H1 (cell line): ENCODE measurements at regions not wholly inside any gene's neighbourhood (a gene's known extent, or its start where the extent isn't known, plus 50 kb on each side); places are given as distances from the start of the nearest gene placed in this dataset.

Source experiments
- CTCF ChIA-PET: fragments of 300-600 bp; sonication (Branson Sonifier 250); formaldehyde crosslinking; loops from one replicate; lab custom pipeline; 2021; ENCODE audit not compliant: partially characterized antibody; lab: Charles Lee
- POLR2A ChIA-PET: fragments of 300-600 bp; sonication (Branson Sonifier 250); formaldehyde crosslinking; loops from one replicate; lab custom pipeline; 2021; ENCODE audit warnings: inconsistent platforms; ENCODE audit not compliant: partially characterized antibody; lab: Charles Lee
- DNase-seq, 2 experiments: peaks; one replicate each; pipeline versions ENCODE4 v3.0.0 to v3.0.0-alpha.2; 2010 to 2022; ENCODE audit warnings: low spot score in 2 of 2, low read depth in 1 of 2, mixed read lengths in 1 of 2
- FAIRE-seq: peaks from 2 replicates; lab custom pipeline; 2011; peaks lifted over from hg19 to GRCh38; lab: Jason Lieb, UNC
- H2AFZ ChIP-seq: 2 replicates; pipeline ENCODE4 v1.8.1; 2012; ENCODE audit warnings: low read length, inconsistent platforms
- H2AK5ac ChIP-seq: 2 replicates; pipeline ENCODE4 v1.6.1; 2013; ENCODE audit warnings: low read depth, low read length
- H2BK120ac ChIP-seq: replicated peaks from 2 replicates; pipeline ENCODE3; 2013; ENCODE audit warnings: low read depth, low read length, inconsistent platforms
- H2BK12ac ChIP-seq: 2 replicates; pipeline ENCODE4 v1.6.1; 2013; ENCODE audit warnings: low read depth, low read length
- H2BK15ac ChIP-seq: 2 replicates; pipeline ENCODE4 v1.6.1; 2013; ENCODE audit warnings: low read length
- H2BK20ac ChIP-seq: 2 replicates; pipeline ENCODE4 v1.6.1; 2013; ENCODE audit warnings: low read length
- H2BK5ac ChIP-seq: 2 replicates; pipeline ENCODE4 v1.6.1; 2013; ENCODE audit warnings: low read depth, low read length
- H3K14ac ChIP-seq: 2 replicates; pipeline ENCODE4 v1.6.1; 2013; ENCODE audit warnings: inconsistent platforms; ENCODE audit not compliant: insufficient read length
- H3K18ac ChIP-seq: 2 replicates; pipeline ENCODE4 v1.6.1; 2013; ENCODE audit warnings: low read length; ENCODE audit errors: extremely low read depth
- H3K23ac ChIP-seq: 2 replicates; pipeline ENCODE4 v1.6.1; 2013; ENCODE audit warnings: inconsistent platforms; ENCODE audit not compliant: insufficient read length
- H3K23me2 ChIP-seq: 2 replicates; pipeline ENCODE4 v1.6.1; 2013; ENCODE audit warnings: low read depth, low read length
- H3K27ac ChIP-seq: 2 replicates; pipeline ENCODE4 v1.6.1; 2011; ENCODE audit warnings: low read depth, low read length, inconsistent platforms
- H3K27me3 ChIP-seq, 4 experiments: replicated peaks in 1 of 4; 1 replicate in 1 of 4; 2 replicates in 3 of 4; pipeline versions ENCODE4 v1.6.1 to v1.8.1; 2011 to 2013; ENCODE audit warnings: low read length in 3 of 4, mild to moderate bottlenecking in 3 of 4, inconsistent platforms in 2 of 4, mixed read lengths in 2 of 4, moderate library complexity in 1 of 4; ENCODE audit not compliant: control insufficient read depth in 3 of 4, insufficient read depth in 3 of 4; ENCODE audit errors: extremely low read depth in 1 of 4
- H3K36me3 ChIP-seq, 4 experiments: 2 replicates each; pipeline versions ENCODE4 v1.6.1 to v1.8.1; 2011 to 2013; ENCODE audit warnings: mild to moderate bottlenecking in 4 of 4, low read length in 3 of 4, moderate library complexity in 2 of 4, control low read depth in 1 of 4, inconsistent platforms in 1 of 4; ENCODE audit not compliant: insufficient read depth in 4 of 4, control insufficient read depth in 2 of 4
- H3K4ac ChIP-seq: replicated peaks from 2 replicates; pipeline ENCODE3; 2013; ENCODE audit warnings: low read length, low read depth, mixed read lengths, inconsistent platforms; ENCODE audit not compliant: insufficient read length
- H3K4me1 ChIP-seq, 4 experiments: replicated peaks in 1 of 4; 1 replicate in 1 of 4; 2 replicates in 3 of 4; pipeline versions ENCODE4 v1.6.1 to v1.8.1; 2011 to 2013; ENCODE audit warnings: low read length in 3 of 4, inconsistent platforms in 2 of 4, mixed read lengths in 1 of 4; ENCODE audit not compliant: insufficient read depth in 4 of 4, control insufficient read depth in 3 of 4
- H3K4me2 ChIP-seq, 2 experiments: 2 replicates each; pipeline versions ENCODE4 v1.6.1 to v1.8.1; 2011 to 2013; ENCODE audit warnings: low read depth in 2 of 2, low read length in 2 of 2, control low read depth in 1 of 2, inconsistent platforms in 1 of 2, mild to moderate bottlenecking in 1 of 2; ENCODE audit not compliant: insufficient read depth in 1 of 2
- H3K4me3 ChIP-seq, 4 experiments: fragments of 200-600, 300-600 bp in 1 of 4; sonication (generic), shearing (Covaris generic), sonication (Bioruptor Twin) in 1 of 4; 2 replicates each; pipeline versions ENCODE4 v1.5.1 to v1.8.1; 2011 to 2016; ENCODE audit warnings: low read length in 4 of 4, low read depth in 3 of 4, control low read depth in 2 of 4, inconsistent platforms in 2 of 4, mild to moderate bottlenecking in 2 of 4, mixed read lengths in 1 of 4, moderate library complexity in 1 of 4; ENCODE audit not compliant: insufficient read depth in 2 of 4; ENCODE audit errors: extremely low read depth in 1 of 4
- H3K56ac ChIP-seq: replicated peaks from 2 replicates; pipeline ENCODE3; 2013; ENCODE audit warnings: low read depth, mild to moderate bottlenecking, mixed read lengths, low read length, inconsistent platforms; ENCODE audit not compliant: insufficient read length
- H3K79me1 ChIP-seq: 2 replicates; pipeline ENCODE4 v1.6.1; 2013; ENCODE audit warnings: low read depth, low read length, control low read depth
- H3K79me2 ChIP-seq, 2 experiments: 2 replicates each; pipeline versions ENCODE4 v1.6.1 to v1.8.1; 2012 to 2013; ENCODE audit warnings: low read length in 2 of 2, mild to moderate bottlenecking in 2 of 2, inconsistent platforms in 1 of 2; ENCODE audit not compliant: insufficient read depth in 2 of 2, control insufficient read depth in 1 of 2
- H3K9ac ChIP-seq, 4 experiments: replicated peaks in 1 of 4; 1 replicate in 1 of 4; 2 replicates in 3 of 4; pipeline versions ENCODE4 v1.6.1 to v1.8.1; 2011 to 2013; ENCODE audit warnings: low read depth in 3 of 4, low read length in 3 of 4, control low read depth in 2 of 4, mild to moderate bottlenecking in 2 of 4, moderate library complexity in 2 of 4, inconsistent platforms in 1 of 4; ENCODE audit errors: extremely low read depth in 1 of 4
- H3K9me3 ChIP-seq, 2 experiments: 2 replicates each; pipeline versions ENCODE4 v1.6.1 to v1.8.1; 2012 to 2013; ENCODE audit warnings: mild to moderate bottlenecking in 2 of 2, moderate library complexity in 2 of 2, control low read depth in 1 of 2, inconsistent platforms in 1 of 2, low read depth in 1 of 2, low read length in 1 of 2, mixed read lengths in 1 of 2; ENCODE audit not compliant: insufficient read depth in 2 of 2
- H4K20me1 ChIP-seq, 2 experiments: replicated peaks in 1 of 2; 2 replicates each; pipeline versions ENCODE3 to v1.8.1; 2011 to 2013; ENCODE audit warnings: inconsistent platforms in 2 of 2, low read length in 2 of 2, mild to moderate bottlenecking in 1 of 2; ENCODE audit not compliant: insufficient read depth in 2 of 2, control insufficient read depth in 1 of 2
- H4K5ac ChIP-seq: 2 replicates; pipeline ENCODE4 v1.6.1; 2013; ENCODE audit warnings: low read length, low read depth, mixed read lengths, inconsistent platforms; ENCODE audit not compliant: insufficient read length
- H4K8ac ChIP-seq: 2 replicates; pipeline ENCODE4 v1.8.0; 2013; ENCODE audit warnings: mild to moderate bottlenecking, moderate library complexity, low read length, inconsistent platforms; ENCODE audit not compliant: insufficient read depth; ENCODE audit errors: extremely low read depth
- H4K91ac ChIP-seq: replicated peaks from 2 replicates; pipeline ENCODE3; 2013; ENCODE audit warnings: low read length, mixed read lengths, inconsistent platforms; ENCODE audit not compliant: insufficient read length
- ASH2L ChIP-seq: fragments of 200-600, 300-600 bp; sonication (generic); IDR thresholded peaks from one replicate; pipeline ENCODE4 v1.7.1; 2017; ENCODE audit warnings: low read length
- BACH1 ChIP-seq: IDR thresholded peaks from 2 replicates; pipeline ENCODE4 v1.6.1; 2012; ENCODE audit warnings: low read length, improper control_type of control experiment
- CBX5 ChIP-seq: fragments of 300-800, 300-1000 bp; sonication (generic); IDR thresholded peaks from 2 replicates; pipeline ENCODE4 v1.7.1; 2016; ENCODE audit warnings: antibody characterized with exemption, low read length, low read depth
- CBX8 ChIP-seq: fragments of 300-800, 300-1000 bp; sonication (generic); IDR thresholded peaks from 2 replicates; pipeline ENCODE4 v1.7.1; 2016; ENCODE audit warnings: low read depth, low read length, borderline replicate concordance
- CHD2 ChIP-seq: IDR thresholded peaks from 2 replicates; pipeline ENCODE4 v1.6.1; 2012; ENCODE audit warnings: low read length, improper control_type of control experiment
- CREB1 ChIP-seq: IDR thresholded peaks from 2 replicates; pipeline ENCODE4 v1.6.1; 2012; ENCODE audit warnings: inconsistent platforms
- E2F6 ChIP-seq: IDR thresholded peaks from 2 replicates; pipeline ENCODE4 v1.6.1; 2012; ENCODE audit warnings: inconsistent platforms
- HDAC6 ChIP-seq: IDR thresholded peaks from one replicate; pipeline ENCODE4 v1.7.1; 2012; ENCODE audit warnings: low read depth, mild to moderate bottlenecking, inconsistent platforms, low read length, moderate library complexity
- JUN ChIP-seq: IDR thresholded peaks from 2 replicates; pipeline ENCODE4 v1.6.1; 2011; ENCODE audit warnings: low read depth, mild to moderate bottlenecking, improper control_type of control experiment, low read length
- JUND ChIP-seq: IDR thresholded peaks from 2 replicates; pipeline ENCODE4 v1.6.1; 2011; ENCODE audit warnings: mild to moderate bottlenecking, improper control_type of control experiment, low read length
- MAX ChIP-seq: IDR thresholded peaks from 2 replicates; pipeline ENCODE4 v1.6.1; 2012; ENCODE audit warnings: inconsistent platforms
- SAP30 ChIP-seq: fragments of 300-600 bp; sonication (generic); IDR thresholded peaks from 2 replicates; pipeline ENCODE4 v1.7.1; 2012; ENCODE audit warnings: low read length, moderate library complexity, mild to moderate bottlenecking, inconsistent platforms; ENCODE audit not compliant: insufficient read depth, insufficient replicate concordance
- SIX5 ChIP-seq: IDR thresholded peaks from 2 replicates; pipeline ENCODE4 v1.6.1; 2011; ENCODE audit warnings: mild to moderate bottlenecking, low read depth, low read length
- SP1 ChIP-seq: IDR thresholded peaks from 2 replicates; pipeline ENCODE4 v1.6.1; 2011; ENCODE audit warnings: low read depth, low read length
- SP2 ChIP-seq: IDR thresholded peaks from 2 replicates; pipeline ENCODE4 v1.6.1; 2012; ENCODE audit warnings: mild to moderate bottlenecking, low read length, inconsistent platforms
- TAF7 ChIP-seq: optimal IDR thresholded peaks from 2 replicates; pipeline ENCODE3; 2011; ENCODE audit warnings: low read depth, mild to moderate bottlenecking, inconsistent platforms, low read length, moderate library complexity, borderline replicate concordance
- TCF12 ChIP-seq: IDR thresholded peaks from 2 replicates; pipeline ENCODE4 v1.6.1; 2011; ENCODE audit warnings: low read depth, mild to moderate bottlenecking, low read length

DNA sequence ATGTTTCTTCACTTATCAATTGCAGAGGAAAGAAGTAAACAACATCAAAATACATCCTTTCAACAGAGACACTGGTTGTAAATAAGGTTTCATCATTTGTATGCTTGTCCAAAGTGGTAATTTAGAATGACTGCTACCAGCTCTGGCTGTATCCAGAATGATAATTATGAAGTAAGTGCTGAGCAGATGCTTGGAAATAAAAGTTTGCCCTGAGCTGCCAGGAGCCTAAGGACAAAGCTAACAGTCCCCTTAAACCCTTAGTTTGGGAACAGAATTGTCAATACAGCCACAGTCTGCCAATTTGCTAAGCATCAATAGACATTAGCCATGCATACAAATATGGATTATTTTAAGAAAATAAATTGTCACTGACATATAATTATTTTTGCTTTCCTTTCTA, 147.0 kb upstream of the SLC13A1 start:
- Histone ChIP-seq H3K36me3 (no peaks in the 10 kb centered on the region), H3K4me2 (no peak overlapping the region), H4K20me1 (no peaks in the 10 kb centered on the region), H3K9me3 (no peaks in the 10 kb centered on the region), H3K18ac (no peak overlapping the region), H3K14ac (no peak overlapping the region), H2BK12ac (no peak overlapping the region), H3K9ac (no peak overlapping the region), H3K4ac (no peak overlapping the region), H3K4me3 (no peak overlapping the region), H2BK120ac (no peak overlapping the region), H3K23me2 (no peaks in the 10 kb centered on the region), H4K5ac (no peak overlapping the region), H2BK20ac (no peak overlapping the region), H3K56ac (no peak overlapping the region), H4K8ac (no peak overlapping the region), H3K27ac (no peak overlapping the region), H2AFZ (no peak overlapping the region), H3K4me1 (no peaks in the 10 kb centered on the region), H2AK5ac (no peak overlapping the region), H4K91ac (no peak overlapping the region), H3K79me2 (no peaks in the 10 kb centered on the region), H2BK15ac (no peak overlapping the region), H2BK5ac (no peak overlapping the region), H3K27me3 (peaks cover 0 to 1% (median 0%) of the 10 kb centered on the region in 4 experiments; a peak in 1 of 7 replicates), H3K79me1 (no peaks in the 10 kb centered on the region), H3K23ac (no peak overlapping the region)
- ChIA-PET CTCF (interaction anchor here (1.4 kb wide), 1 partner anchor 20 kb away, joined by 3 read pairs; no protein-coding TSS in a partner anchor), POLR2A (no interaction called here)
- no peak for DNase-seq
- no peak for FAIRE-seq
- TF ChIP-seq CBX8: no peak
- TF ChIP-seq MAX: no peak
- TF ChIP-seq SP1: no peak
- TF ChIP-seq SIX5: no peak
- TF ChIP-seq JUN: no peak
- no peak for TF ChIP-seq CHD2
- no peak for TF ChIP-seq TAF7
- TF ChIP-seq JUND: no peak
- TF ChIP-seq TCF12: no peak
- TF ChIP-seq CBX5: no peak
- no peak for TF ChIP-seq HDAC6
- no peak for TF ChIP-seq SP2
- TF ChIP-seq BACH1: no peak
- no peak for TF ChIP-seq E2F6
- TF ChIP-seq CREB1: no peak
- TF ChIP-seq ASH2L: no peak
- TF ChIP-seq SAP30: no peak
